CD4-positive, alpha-beta T cell (primary cell): ENCODE measurements at regions not wholly inside any gene's neighbourhood (a gene's known extent, or its start where the extent isn't known, plus 50 kb on each side); places are given as distances from the start of the nearest gene placed in this dataset.

Source experiments
- ATAC-seq: fragments of 200-7000 bp; cut with Tn5 transposase; one replicate; pipeline ENCODE4 v1.10.0; 2022; ENCODE audit warnings: mild to moderate bottlenecking; ENCODE audit not compliant: poor library complexity
- CTCF ChIA-PET: fragments of 350-600 bp; sonication (Branson Sonifier 250); formaldehyde crosslinking; loops from one replicate; lab custom pipeline; 2021; ENCODE audit warnings: antibody characterized with exemption, inconsistent platforms; lab: Charles Lee
- POLR2A ChIA-PET: fragments of 350-600 bp; sonication (Branson Sonifier 250); formaldehyde crosslinking; loops from one replicate; lab custom pipeline; 2021; ENCODE audit warnings: antibody characterized with exemption, inconsistent platforms; lab: Charles Lee
- DNase-seq, 14 experiments: peaks; one replicate each; pipeline ENCODE4 v3.0.0-alpha.2; 2013 to 2020; ENCODE audit warnings: mixed read lengths in 2 of 14
- H3K27ac ChIP-seq, 2 donors: one replicate each; pipeline versions ENCODE4 v1.5.1 to v1.7.0; 2013; ENCODE audit warnings: low read length in 2 of 2, low read depth in 1 of 2, mild to moderate bottlenecking in 1 of 2
- H3K27me3 ChIP-seq, 2 experiments: 1 replicate in 1 of 2; 2 replicates in 1 of 2; pipeline versions ENCODE4 v1.6.1 to v1.7.0; 2013; ENCODE audit warnings: low read length in 2 of 2, control low read depth in 1 of 2, mild to moderate bottlenecking in 1 of 2, moderate library complexity in 1 of 2; ENCODE audit not compliant: insufficient read depth in 2 of 2, control insufficient read depth in 1 of 2
- H3K36me3 ChIP-seq: one replicate; pipeline ENCODE4 v1.6.1; 2013; ENCODE audit warnings: low read length, control low read depth; ENCODE audit not compliant: insufficient read depth
- H3K4me1 ChIP-seq: one replicate; pipeline ENCODE4 v1.6.1; 2013; ENCODE audit warnings: low read length, control low read depth; ENCODE audit not compliant: insufficient read depth
- H3K4me3 ChIP-seq: one replicate; pipeline ENCODE4 v1.5.1; 2013; ENCODE audit warnings: mild to moderate bottlenecking, low read length, moderate library complexity
- H3K9me3 ChIP-seq, 2 experiments: 1 replicate in 1 of 2; 2 replicates in 1 of 2; pipeline versions ENCODE4 v1.6.1 to v1.7.0; 2013; ENCODE audit warnings: low read length in 2 of 2, mild to moderate bottlenecking in 2 of 2, control low read depth in 1 of 2, moderate library complexity in 1 of 2; ENCODE audit not compliant: control insufficient read depth in 1 of 2, insufficient read depth in 1 of 2
- H3K27ac Mint-ChIP-seq: one replicate; pipeline ENCODE4 v1.8.0; 2020; ENCODE audit warnings: mixed read lengths
- H3K27me3 Mint-ChIP-seq: one replicate; pipeline ENCODE4 v1.8.0; 2021; ENCODE audit warnings: mixed read lengths
- H3K36me3 Mint-ChIP-seq: one replicate; pipeline ENCODE4 v1.8.0; 2021; ENCODE audit warnings: low read depth, mixed read lengths
- H3K4me1 Mint-ChIP-seq: one replicate; pipeline ENCODE4 v1.8.0; 2021; ENCODE audit warnings: low read depth, mixed read lengths
- H3K4me3 Mint-ChIP-seq: one replicate; pipeline ENCODE4 v1.8.0; 2020; ENCODE audit warnings: mild to moderate bottlenecking, mixed read lengths
- H3K9me3 Mint-ChIP-seq: one replicate; pipeline ENCODE4 v1.8.0; 2020; ENCODE audit warnings: mixed read lengths
- intact Hi-C, 2 experiments: fragments of 100-400 bp; cut with DNase I in 1 of 2; cut with micrococcal nuclease in 1 of 2; formaldehyde crosslinking; loops; one replicate each; pipeline versions ENCODE4 v1.15.1 to v1.9.0; 2023 to 2025; cut with DNase I, micrococcal nuclease
- TF ChIP-seq, protein P1 (sequence below): fragments of 200-600 bp; IDR thresholded peaks from one replicate; pipeline ENCODE4 v1.8.0; 2022; ENCODE audit warnings: antibody characterized with exemption, mild to moderate bottlenecking

DNA sequence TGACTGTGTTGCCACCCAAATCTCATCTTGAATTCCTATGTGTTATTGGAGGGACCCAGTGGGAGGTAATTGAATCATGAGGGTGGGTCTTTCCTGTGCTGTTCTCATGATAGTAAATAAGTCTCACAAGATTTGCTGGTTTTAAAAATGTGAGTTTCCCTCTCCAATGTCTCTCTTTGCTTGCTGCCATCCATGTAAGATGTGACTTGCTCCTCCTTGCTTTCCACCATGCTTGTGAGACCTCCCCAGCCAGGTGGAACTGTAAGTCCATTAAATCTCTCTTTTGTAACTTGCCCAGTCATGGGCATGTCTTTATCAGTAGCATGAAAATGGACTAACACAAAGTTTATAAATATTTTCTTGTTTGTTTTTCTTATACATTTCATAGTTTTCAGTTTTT lies 990.5 kb upstream of the CITED2 start:
- Histone ChIP-seq H3K9me3 (peaks cover 0 to 5% of the 10 kb centered on the region in 2 experiments), H3K4me1 (no peaks in the 10 kb centered on the region), H3K4me3 (no peak overlapping the region), H3K36me3 (no peaks in the 10 kb centered on the region), H3K27ac (no peak overlapping the region), H3K27me3 (no peaks in the 10 kb centered on the region)
- POLR2A ChIA-PET, result no interaction called here
- intact Hi-C loops, result no loop called here
- no peaks in the 10 kb centered on the region for H3K27me3 Mint-ChIP-seq
- TF ChIP-seq, protein P1, sequence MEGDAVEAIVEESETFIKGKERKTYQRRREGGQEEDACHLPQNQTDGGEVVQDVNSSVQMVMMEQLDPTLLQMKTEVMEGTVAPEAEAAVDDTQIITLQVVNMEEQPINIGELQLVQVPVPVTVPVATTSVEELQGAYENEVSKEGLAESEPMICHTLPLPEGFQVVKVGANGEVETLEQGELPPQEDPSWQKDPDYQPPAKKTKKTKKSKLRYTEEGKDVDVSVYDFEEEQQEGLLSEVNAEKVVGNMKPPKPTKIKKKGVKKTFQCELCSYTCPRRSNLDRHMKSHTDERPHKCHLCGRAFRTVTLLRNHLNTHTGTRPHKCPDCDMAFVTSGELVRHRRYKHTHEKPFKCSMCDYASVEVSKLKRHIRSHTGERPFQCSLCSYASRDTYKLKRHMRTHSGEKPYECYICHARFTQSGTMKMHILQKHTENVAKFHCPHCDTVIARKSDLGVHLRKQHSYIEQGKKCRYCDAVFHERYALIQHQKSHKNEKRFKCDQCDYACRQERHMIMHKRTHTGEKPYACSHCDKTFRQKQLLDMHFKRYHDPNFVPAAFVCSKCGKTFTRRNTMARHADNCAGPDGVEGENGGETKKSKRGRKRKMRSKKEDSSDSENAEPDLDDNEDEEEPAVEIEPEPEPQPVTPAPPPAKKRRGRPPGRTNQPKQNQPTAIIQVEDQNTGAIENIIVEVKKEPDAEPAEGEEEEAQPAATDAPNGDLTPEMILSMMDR, result no peak
- no peak overlapping the region for H3K4me3 Mint-ChIP-seq
- CTCF ChIA-PET, result no interaction called here
- H3K9me3 Mint-ChIP-seq, result peaks cover 3% of the 10 kb centered on the region
- no peaks in the 10 kb centered on the region for H3K36me3 Mint-ChIP-seq
- ATAC-seq (no peak), DNase-seq (no peak)
- H3K27ac Mint-ChIP-seq, result no peak overlapping the region
- H3K4me1 Mint-ChIP-seq, result no peaks in the 10 kb centered on the region

- Histone ChIP-seq H3K27ac (no peak overlapping the region), H3K27me3 (no peaks in the 10 kb centered on the region), H3K4me1 (no peaks in the 10 kb centered on the region), H3K36me3 (no peaks in the 10 kb centered on the region), H3K4me3 (no peak overlapping the region), H3K9me3 (peaks cover 0 to 5% of the 10 kb centered on the region in 2 experiments)
- TF ChIP-seq, protein P1, result no peak
- ChIA-PET POLR2A (no interaction called here), CTCF (no interaction called here)
- intact Hi-C loops, result no loop called here
- DNase-seq (no peak), ATAC-seq (no peak)
- H3K9me3 Mint-ChIP-seq, result no peaks in the 10 kb centered on the region
- no peak overlapping the region for H3K4me3 Mint-ChIP-seq
- no peaks in the 10 kb centered on the region for H3K4me1 Mint-ChIP-seq
- no peaks in the 10 kb centered on the region for H3K36me3 Mint-ChIP-seq
- no peak overlapping the region for H3K27ac Mint-ChIP-seq
- peaks cover 7% of the 10 kb centered on the region for H3K27me3 Mint-ChIP-seq
Observed at GRCh38 chr6:140360651-140361050, 986.2 kb upstream of the CITED2 start.

- ChIA-PET CTCF (no interaction called here), POLR2A (no interaction called here)
- no peak overlapping the region for H3K4me3 Mint-ChIP-seq
- H3K9me3 Mint-ChIP-seq, result no peaks in the 10 kb centered on the region
- TF ChIP-seq, protein P1, result no peak
- DNase-seq (no peak), ATAC-seq (no peak)
- H3K9me3 ChIP-seq, result no peaks in the 10 kb centered on the region
- no peaks in the 10 kb centered on the region for H3K4me1 Mint-ChIP-seq
- no peaks in the 10 kb centered on the region for H3K27me3 ChIP-seq
- no peaks in the 10 kb centered on the region for H3K36me3 Mint-ChIP-seq
- H3K4me3 ChIP-seq, result no peak overlapping the region
- no peaks in the 10 kb centered on the region for H3K36me3 ChIP-seq
- H3K27me3 Mint-ChIP-seq, result peaks cover 7% of the 10 kb centered on the region
- no peaks in the 10 kb centered on the region for H3K4me1 ChIP-seq
- intact Hi-C loops, result no loop called here
- H3K27ac Mint-ChIP-seq, result no peak overlapping the region
- H3K27ac ChIP-seq, result no peak overlapping the region
Observed at GRCh38 chr6:140355476-140355875, 981.0 kb upstream of the CITED2 start.
